ENCODE measurements at regions not wholly inside any gene's neighbourhood (a gene's known extent, or its start where the extent isn't known, plus 50 kb on each side); places are given as distances from the start of the nearest gene placed in this dataset.

- DNase-seq, result no peak
- no peak overlapping the region for H3K4me3 ChIP-seq
- no peaks in the 10 kb centered on the region for H3K27me3 ChIP-seq
- intact Hi-C loops (cut with DNase I), result no loop called here
- 80 to 93% methylated on average over 4 of the region's 4 CpGs for WGBS, 2 donors
- no peak for ATAC-seq
- H3K27ac ChIP-seq, result no peak overlapping the region
- H3K36me3 ChIP-seq, result no peaks in the 10 kb centered on the region
- no peaks in the 10 kb centered on the region for H3K4me1 ChIP-seq
- no peaks in the 10 kb centered on the region for H3K9me3 ChIP-seq
- FAIRE-seq, result no peak
- TF ChIP-seq CTCF (IDR thresholded peaks at IDR 0.05), result no peak
Measured at GRCh38 chr2:128565441-128565840, 246.8 kb upstream of the HS6ST1 start.

GRCh38 chr2:128566671-128567070 is 248.0 kb upstream of the HS6ST1 start:
- FAIRE-seq (no peak), DNase-seq (no peak), ATAC-seq (no peak)
- WGBS, 2 donors, result 87 to 93% methylated on average over 1 of the region's 1 CpG
- Histone ChIP-seq H3K9me3 (no peaks in the 10 kb centered on the region), H3K27me3 (peaks cover 0 to 3% (median 0%) of the 10 kb centered on the region in 4 donors), H3K27ac (no peak overlapping the region), H3K4me3 (no peak overlapping the region), H3K4me1 (no peaks in the 10 kb centered on the region), H3K36me3 (no peaks in the 10 kb centered on the region)
- intact Hi-C loops (cut with DNase I), result no loop called here
- TF ChIP-seq CTCF (IDR thresholded peaks at IDR 0.05), result no peak

- H3K27ac ChIP-seq, result no peak overlapping the region
- WGBS, 2 donors, result 56 to 65% methylated on average over 5 of the region's 5 CpGs
- no peaks in the 10 kb centered on the region for H3K36me3 ChIP-seq
- no peak for FAIRE-seq
- no peak overlapping the region for H3K4me3 ChIP-seq
- ATAC-seq, result no peak
- no peaks in the 10 kb centered on the region for H3K4me1 ChIP-seq
- peaks cover 0 to 3% (median 0%) of the 10 kb centered on the region in 4 donors for H3K27me3 ChIP-seq
- H3K9me3 ChIP-seq, result no peaks in the 10 kb centered on the region
- intact Hi-C loops (cut with DNase I), result no loop called here
- DNase-seq, result no peak
- TF ChIP-seq CTCF (IDR thresholded peaks at IDR 0.05), result no peak
Measured at GRCh38 chr2:128568106-128568505, 249.4 kb upstream of the HS6ST1 start.

GRCh38 chr2:128573116-128573515 is 254.4 kb upstream of the HS6ST1 start:
- Histone ChIP-seq H3K36me3 (no peaks in the 10 kb centered on the region), H3K27me3 (peaks cover 0 to 3% (median 0%) of the 10 kb centered on the region in 4 donors), H3K4me1 (no peaks in the 10 kb centered on the region), H3K4me3 (no peak overlapping the region), H3K9me3 (no peaks in the 10 kb centered on the region), H3K27ac (no peak overlapping the region)
- FAIRE-seq (no peak), ATAC-seq (no peak), DNase-seq (no peak)
- intact Hi-C loops (cut with DNase I), result no loop called here
- TF ChIP-seq CTCF (IDR thresholded peaks at IDR 0.05), result no peak
- 82 to 89% methylated on average over 7 of the region's 7 CpGs for WGBS, 2 donors

- H3K4me1 ChIP-seq, result no peaks in the 10 kb centered on the region
- DNase-seq, result no peak
- no peak for ATAC-seq
- peaks cover 0 to 3% (median 0%) of the 10 kb centered on the region in 4 donors for H3K27me3 ChIP-seq
- H3K9me3 ChIP-seq, result no peaks in the 10 kb centered on the region
- no peak overlapping the region for H3K27ac ChIP-seq
- intact Hi-C loops (cut with DNase I), result no loop called here
- WGBS, 2 donors, result 76 to 79% methylated on average over 4 of the region's 4 CpGs
- H3K36me3 ChIP-seq, result no peaks in the 10 kb centered on the region
- no peak overlapping the region for H3K4me3 ChIP-seq
- FAIRE-seq, result no peak
- no peak for TF ChIP-seq CTCF (IDR thresholded peaks at IDR 0.05)
Measured at GRCh38 chr2:128573531-128573930, 254.9 kb upstream of the HS6ST1 start.

Data from pancreas (tissue), 10 donors.